HEK293 (cell line): ENCODE measurements at regions not wholly inside any gene's neighbourhood (a gene's known extent, or its start where the extent isn't known, plus 50 kb on each side); places are given as distances from the start of the nearest gene placed in this dataset.

Experiments used
- CTCF ChIA-PET: fragments of 350-600 bp; formaldehyde crosslinking; extraction: SDS; loops from one replicate; lab custom pipeline; 2021; ENCODE audit warnings: antibody characterized with exemption; lab: Yijun Ruan, JAX
- POLR2A ChIA-PET: fragments of 300-600 bp; formaldehyde crosslinking; extraction: SDS; loops from one replicate; lab custom pipeline; 2020; ENCODE audit warnings: antibody characterized with exemption, inconsistent platforms; lab: Yijun Ruan, JAX
- H3K27ac ChIP-seq: fragments of 200-500 bp; sonication (Bioruptor generic); 2 replicates; pipeline ENCODE4 v1.5.1; 2014; ENCODE audit warnings: low read depth, low read length, control low read depth, inconsistent platforms; ENCODE audit errors: extremely low read depth
- H3K36me3 ChIP-seq, 2 experiments: fragments of 200-500 bp in 1 of 2; sonication (Bioruptor generic) in 1 of 2; 1 replicate in 1 of 2; 2 replicates in 1 of 2; pipeline ENCODE4 v1.5.1; 2014 to 2017; ENCODE audit warnings: inconsistent platforms in 2 of 2, low read length in 2 of 2; ENCODE audit not compliant: control insufficient read depth in 2 of 2, insufficient read depth in 1 of 2
- H3K4me1 ChIP-seq: fragments of 200-500 bp; sonication (Bioruptor generic); 2 replicates; pipeline ENCODE4 v1.5.1; 2014; ENCODE audit warnings: mild to moderate bottlenecking, low read length, inconsistent platforms; ENCODE audit not compliant: control insufficient read depth, insufficient read depth
- H3K4me3 ChIP-seq: 2 replicates; pipeline ENCODE4 v1.5.1; 2011; ENCODE audit warnings: low read depth, mild to moderate bottlenecking, control low read depth, low read length, moderate library complexity
- H3K9me3 ChIP-seq: fragments of 200-500 bp; sonication (Bioruptor generic); 2 replicates; pipeline ENCODE4 v1.5.1; 2014; ENCODE audit warnings: low read depth, low read length, inconsistent platforms; ENCODE audit not compliant: control insufficient read depth, insufficient read depth
- BCL6B ChIP-seq: fragments of 450-650 bp; formaldehyde crosslinking; IDR thresholded peaks from 2 replicates; pipeline ENCODE4 v1.5.1; 2017; ENCODE audit warnings: missing biosample characterization, missing genetic modification characterization
- ELK4 ChIP-seq: IDR thresholded peaks from 2 replicates; pipeline ENCODE4 v1.6.1; 2011; ENCODE audit warnings: mild to moderate bottlenecking, low read depth, low read length, borderline replicate concordance
- GFI1B ChIP-seq: fragments of 450-650 bp; formaldehyde crosslinking; IDR thresholded peaks from 2 replicates; pipeline ENCODE4 v1.5.1; 2016; ENCODE audit warnings: missing biosample characterization, missing genetic modification characterization
- GLIS2 ChIP-seq: fragments of 450-650 bp; formaldehyde crosslinking; IDR thresholded peaks from 2 replicates; pipeline ENCODE4 v1.5.1; 2016; ENCODE audit warnings: missing biosample characterization, missing genetic modification characterization
- HIC1 ChIP-seq: fragments of 450-650 bp; formaldehyde crosslinking; IDR thresholded peaks from 2 replicates; pipeline ENCODE4 v1.5.1; 2016; ENCODE audit warnings: missing biosample characterization, missing genetic modification characterization
- HOXC10 ChIP-seq: sonication (generic); formaldehyde crosslinking; IDR thresholded peaks from 2 replicates; pipeline ENCODE4 v1.8.1; 2023; ENCODE audit warnings: mild to moderate bottlenecking, missing genetic modification reagents
- INSM2 ChIP-seq: fragments of 450-650 bp; formaldehyde crosslinking; IDR thresholded peaks from 2 replicates; pipeline ENCODE4 v1.5.1; 2016; ENCODE audit warnings: missing biosample characterization, missing genetic modification characterization
- KLF7 ChIP-seq: fragments of 450-650 bp; formaldehyde crosslinking; IDR thresholded peaks from 2 replicates; pipeline ENCODE4 v1.5.1; 2016; ENCODE audit warnings: missing biosample characterization, missing genetic modification characterization, borderline replicate concordance
- KLF9 ChIP-seq: fragments of 450-650 bp; formaldehyde crosslinking; IDR thresholded peaks from 2 replicates; pipeline ENCODE4 v1.5.1; 2016; ENCODE audit warnings: missing biosample characterization, missing genetic modification characterization, low read depth
- MZF1 ChIP-seq: fragments of 450-650 bp; formaldehyde crosslinking; IDR thresholded peaks from 2 replicates; pipeline ENCODE4 v1.5.1; 2017; ENCODE audit warnings: missing biosample characterization, missing genetic modification characterization, borderline replicate concordance
- YY1 ChIP-seq: fragments of 450-650 bp; formaldehyde crosslinking; IDR thresholded peaks from 2 replicates; pipeline ENCODE4 v1.5.1; 2018; ENCODE audit warnings: missing biosample characterization, missing genetic modification characterization
- YY2 ChIP-seq: fragments of 450-650 bp; formaldehyde crosslinking; IDR thresholded peaks from 2 replicates; pipeline ENCODE4 v1.5.1; 2016; ENCODE audit warnings: missing biosample characterization, missing genetic modification characterization
- ZBTB21 ChIP-seq: fragments of 450-650 bp; formaldehyde crosslinking; IDR thresholded peaks from 2 replicates; pipeline ENCODE4 v1.5.1; 2017; ENCODE audit warnings: missing biosample characterization, missing genetic modification characterization
- ZIC2 ChIP-seq: fragments of 450-650 bp; formaldehyde crosslinking; IDR thresholded peaks from 2 replicates; pipeline ENCODE4 v1.5.1; 2016; ENCODE audit warnings: missing biosample characterization, missing genetic modification characterization
- ZNF19 ChIP-seq: fragments of 450-650 bp; formaldehyde crosslinking; IDR thresholded peaks from 2 replicates; pipeline ENCODE4; 2016; ENCODE audit warnings: missing biosample characterization, missing genetic modification characterization, low read depth
- ZNF2 ChIP-seq: fragments of 450-650 bp; formaldehyde crosslinking; IDR thresholded peaks from 2 replicates; pipeline ENCODE4 v1.5.1; 2016; ENCODE audit warnings: missing biosample characterization, missing genetic modification characterization
- ZNF202 ChIP-seq: fragments of 450-650 bp; formaldehyde crosslinking; IDR thresholded peaks from 2 replicates; pipeline ENCODE4 v1.5.1; 2016; ENCODE audit warnings: missing biosample characterization, missing genetic modification characterization, borderline replicate concordance
- ZNF366 ChIP-seq: fragments of 450-650 bp; formaldehyde crosslinking; conservative IDR thresholded peaks from 2 replicates; pipeline ENCODE4 v1.5.1; 2016; ENCODE audit warnings: missing biosample characterization, missing genetic modification characterization
- ZNF391 ChIP-seq: fragments of 450-650 bp; formaldehyde crosslinking; IDR thresholded peaks from 2 replicates; pipeline ENCODE4 v1.5.1; 2016; ENCODE audit warnings: low read depth, missing biosample characterization, missing genetic modification characterization, borderline replicate concordance
- ZNF549 ChIP-seq: fragments of 450-650 bp; IDR thresholded peaks from 2 replicates; pipeline ENCODE4 v1.5.1; 2018; ENCODE audit warnings: missing biosample characterization, missing genetic modification characterization, mild to moderate bottlenecking, inconsistent platforms, moderate library complexity
- ZNF621 ChIP-seq: fragments of 450-650 bp; formaldehyde crosslinking; IDR thresholded peaks from 2 replicates; pipeline ENCODE4 v1.5.1; 2017; ENCODE audit warnings: missing biosample characterization, missing genetic modification characterization
- ZNF639 ChIP-seq: fragments of 450-650 bp; formaldehyde crosslinking; IDR thresholded peaks from 2 replicates; pipeline ENCODE4 v1.5.1; 2016; ENCODE audit warnings: missing biosample characterization, missing genetic modification characterization
- ZNF777 ChIP-seq: fragments of 450-650 bp; formaldehyde crosslinking; IDR thresholded peaks from 2 replicates; pipeline ENCODE4 v1.5.1; 2017; ENCODE audit warnings: missing biosample characterization, missing genetic modification characterization, borderline replicate concordance
- ZNF843 ChIP-seq: fragments of 450-650 bp; formaldehyde crosslinking; IDR thresholded peaks from 2 replicates; pipeline ENCODE4 v1.5.1; 2016; ENCODE audit warnings: missing biosample characterization, missing genetic modification characterization

GRCh38 chr5:42953041-42953440 lies 87.1 kb downstream of the ANXA2R start:
- CTCF ChIA-PET, result interaction anchor here (0.6 to 0.7 kb wide), 2 partner anchors 41 to 143 kb away, joined by 3 read pairs; no protein-coding TSS in a partner anchor
- Histone ChIP-seq H3K27ac (no peak overlapping the region), H3K9me3 (no peaks in the 10 kb centered on the region), H3K4me1 (no peaks in the 10 kb centered on the region), H3K4me3 (no peak overlapping the region), H3K36me3 (no peaks in the 10 kb centered on the region)
- POLR2A ChIA-PET, result no interaction called here
- TF ChIP-seq INSM2 (tag by site-specific recombination) (no peak), ZNF2 (tag by site-specific recombination) (no peak), ZNF549 (tag by site-specific recombination) (no peak), YY1 (tag by site-specific recombination) (no peak), HOXC10 (CRISPR knock-in tag) (no peak), ZNF391 (tag by site-specific recombination) (no peak), ZNF19 (tag by site-specific recombination) (no peak), ZNF843 (tag by site-specific recombination) (no peak), ZNF202 (tag by site-specific recombination) (no peak), YY2 (tag by site-specific recombination) (no peak), ZIC2 (tag by site-specific recombination) (no peak), ZBTB21 (no peak), GLIS2 (tag by site-specific recombination) (no peak), ZNF621 (tag by site-specific recombination) (no peak), GFI1B (tag by site-specific recombination) (no peak), BCL6B (tag by site-specific recombination) (no peak), ZNF639 (tag by site-specific recombination) (no peak), MZF1 (tag by site-specific recombination) (no peak)

- CTCF ChIA-PET, result no interaction called here
- POLR2A ChIA-PET, result no interaction called here
Observed at GRCh38 chr5:42952578-42952974, 87.5 kb downstream of the ANXA2R start.

More at GRCh38 chr5:42952578-42952974, 87.5 kb downstream of the ANXA2R start:
- Histone ChIP-seq H3K4me1 (no peaks in the 10 kb centered on the region), H3K9me3 (no peaks in the 10 kb centered on the region), H3K27ac (no peak overlapping the region), H3K36me3 (no peaks in the 10 kb centered on the region), H3K4me3 (no peak overlapping the region)
- TF ChIP-seq HIC1 (tag by site-specific recombination), result no peak
- no peak for TF ChIP-seq KLF7 (tag by site-specific recombination)
- peak; percentile 49; the same call in 1 of the 2 replicates for TF ChIP-seq ZNF366 (tag by site-specific recombination)
- no peak for TF ChIP-seq ZNF777 (tag by site-specific recombination)
- no peak for TF ChIP-seq KLF9 (tag by site-specific recombination)
- TF ChIP-seq ELK4, result no peak
- no peak for TF ChIP-seq ZNF639 (tag by site-specific recombination)
